Stomach (tissue), 8 donors: ENCODE measurements at regions not wholly inside any gene's neighbourhood (a gene's known extent, or its start where the extent isn't known, plus 50 kb on each side); places are given as distances from the start of the nearest gene placed in this dataset.

Experiments used
- DNase-seq, 2 donors: peaks; one replicate each; pipeline versions ENCODE4 v3.0.0 to v3.0.0-alpha.2; 2013 to 2019
- H3K27ac ChIP-seq, 5 donors: fragments of 200-600 bp in 4 of 5; sonication (generic) in 4 of 5; one replicate each; pipeline ENCODE4 v1.5.1; 2013 to 2019; ENCODE audit warnings: mild to moderate bottlenecking in 1 of 5, moderate library complexity in 1 of 5
- H3K27me3 ChIP-seq, 3 donors: fragments of 200-600 bp; sonication (generic); one replicate each; pipeline ENCODE4 v1.5.1; 2017 to 2019; ENCODE audit warnings: mixed run types in 1 of 3
- H3K36me3 ChIP-seq, 4 donors: fragments of 200-600 bp; sonication (generic); 1 replicate in 3 of 4; 2 replicates in 1 of 4; pipeline ENCODE4 v1.5.1; 2016 to 2019
- H3K4me1 ChIP-seq, 4 donors: fragments of 200-600 bp; sonication (generic); one replicate each; pipeline ENCODE4 v1.5.1; 2016 to 2019
- H3K4me3 ChIP-seq, 4 donors: fragments of 200-600 bp; sonication (generic) in 3 of 4; one replicate each; pipeline ENCODE4 v1.5.1; 2016 to 2019; ENCODE audit warnings: mild to moderate bottlenecking in 1 of 4
- H3K9me3 ChIP-seq, 4 donors: fragments of 200-600 bp; sonication (generic); one replicate each; pipeline ENCODE4 v1.5.1; 2016 to 2019
- CTCF ChIP-seq, 7 experiments: fragments of 450-650 bp in 4 of 7; fragments of 200-600 bp in 3 of 7; sonication (generic) in 3 of 7; IDR thresholded peaks; one replicate each; pipeline ENCODE4 v1.5.1; 2016 to 2019; ENCODE audit warnings: antibody characterized with exemption in 7 of 7, control low read depth in 2 of 7, mild to moderate bottlenecking in 1 of 7
- EP300 ChIP-seq: sonication (generic); formaldehyde crosslinking; IDR thresholded peaks from one replicate; pipeline ENCODE4 v1.6.1; 2017; ENCODE audit warnings: antibody characterized with exemption
- POLR2A ChIP-seq, 4 donors: fragments of 450-650 bp; IDR thresholded peaks; one replicate each; pipeline ENCODE4 v1.6.1; 2016; ENCODE audit warnings: antibody characterized with exemption in 4 of 4, control low read depth in 2 of 4, mild to moderate bottlenecking in 1 of 4, moderate library complexity in 1 of 4
- POLR2AphosphoS5 ChIP-seq, 3 donors: sonication (generic); formaldehyde crosslinking; IDR thresholded peaks; one replicate each; pipeline ENCODE4 v1.6.1; 2016; ENCODE audit warnings: antibody characterized with exemption in 3 of 3
- WGBS, 5 donors: extraction: QIAGEN DNeasy Blood & Tissue Kit in 3 of 5; methylation state at CpG; one replicate each; pipeline versions ENCODE4 v1.1.5 to v1.1.7; 2013 to 2018; 5-methylcytosine and 5-hydroxymethylcytosine counted together
- intact Hi-C: fragments of 100-400 bp; cut with DNase I; formaldehyde crosslinking; loops from one replicate; pipeline ENCODE4 v1.15.1; 2023; ENCODE audit warnings: low total_unique reads
- donor health status: healthy with polysubstance abuse.
- donor health status: Bipolar disorder and iron deficiency.
- donor health status: healthy.

GRCh38 chr13:100984085-100984705 is 309.6 kb upstream of the TMTC4 start:
- no peaks in the 10 kb centered on the region for H3K27me3 ChIP-seq
- no peak overlapping the region for H3K27ac ChIP-seq
- TF ChIP-seq POLR2A (IDR thresholded peaks at IDR 0.05) (no peak), EP300 (no peak), CTCF (IDR thresholded peaks at IDR 0.05) (no peak), POLR2AphosphoS5 (IDR thresholded peaks at IDR 0.05) (no peak)
- H3K4me1 ChIP-seq: no peaks in the 10 kb centered on the region
- intact Hi-C loops: no loop called here
- whole genome bisulfite sequencing, 5 donors: 33 to 75% (median 37%) methylated on average over 3 of the region's 3 CpGs
- H3K4me3 ChIP-seq: no peak overlapping the region
- no peaks in the 10 kb centered on the region for H3K9me3 ChIP-seq
- no peak for DNase-seq
- H3K36me3 ChIP-seq: no peaks in the 10 kb centered on the region

- Histone ChIP-seq H3K4me3 (no peak overlapping the region), H3K27ac (no peak overlapping the region), H3K9me3 (no peaks in the 10 kb centered on the region), H3K27me3 (no peaks in the 10 kb centered on the region), H3K36me3 (no peaks in the 10 kb centered on the region), H3K4me1 (no peaks in the 10 kb centered on the region)
- peak in 1 of 2 donors; percentile 6 for DNase-seq
- 84 to 93% (median 86%) methylated on average over 6 of the region's 6 CpGs for WGBS, 5 donors
- TF ChIP-seq POLR2A (IDR thresholded peaks at IDR 0.05) (no peak), CTCF (IDR thresholded peaks at IDR 0.05) (no peak), EP300 (no peak), POLR2AphosphoS5 (IDR thresholded peaks at IDR 0.05) (no peak)
- intact Hi-C loops: no loop called here
These were observed 308.5 kb upstream of the TMTC4 start for GRCh38 chr13:100983111-100983510.

GRCh38 chr13:100980171-100980570 is 305.6 kb upstream of the TMTC4 start:
- peaks cover 0 to 4% (median 0%) of the 10 kb centered on the region in 3 donors for H3K27me3 ChIP-seq
- no peaks in the 10 kb centered on the region for H3K4me1 ChIP-seq
- no peak for DNase-seq
- no peak overlapping the region for H3K27ac ChIP-seq
- intact Hi-C loops: no loop called here
- H3K36me3 ChIP-seq: no peaks in the 10 kb centered on the region
- TF ChIP-seq CTCF (IDR thresholded peaks at IDR 0.05) (no peak), POLR2A (IDR thresholded peaks at IDR 0.05) (no peak), EP300 (no peak), POLR2AphosphoS5 (IDR thresholded peaks at IDR 0.05) (no peak)
- H3K4me3 ChIP-seq: no peak overlapping the region
- no peaks in the 10 kb centered on the region for H3K9me3 ChIP-seq

GRCh38 chr13:100977841-100978240 is 303.2 kb upstream of the TMTC4 start:
- H3K27ac ChIP-seq: no peak overlapping the region
- WGBS, 5 donors: 73 to 85% (median 79%) methylated on average over 7 of the region's 7 CpGs
- H3K4me1 ChIP-seq: no peaks in the 10 kb centered on the region
- intact Hi-C loops: no loop called here
- no peaks in the 10 kb centered on the region for H3K9me3 ChIP-seq
- H3K27me3 ChIP-seq: peaks cover 0 to 4% (median 0%) of the 10 kb centered on the region in 3 donors
- no peak for DNase-seq
- TF ChIP-seq POLR2AphosphoS5 (IDR thresholded peaks at IDR 0.05) (no peak), POLR2A (IDR thresholded peaks at IDR 0.05) (no peak), CTCF (IDR thresholded peaks at IDR 0.05) (no peak), EP300 (no peak)
- H3K36me3 ChIP-seq: no peaks in the 10 kb centered on the region
- no peak overlapping the region for H3K4me3 ChIP-seq
